B cell (primary cell): ENCODE measurements at regions not wholly inside any gene's neighbourhood (a gene's known extent, or its start where the extent isn't known, plus 50 kb on each side); places are given as distances from the start of the nearest gene placed in this dataset.

Experiments used
- ATAC-seq: fragments of 200-7000 bp; cut with Tn5 transposase; one replicate; pipeline ENCODE4 v1.10.0; 2021; ENCODE audit warnings: low read depth, mild to moderate bottlenecking, moderate number of reproducible peaks, moderate library complexity
- CTCF ChIA-PET: fragments of 350-600 bp; sonication (Branson Sonifier 250); formaldehyde crosslinking; loops from one replicate; lab custom pipeline; 2021; ENCODE audit warnings: antibody characterized with exemption, inconsistent platforms; lab: Charles Lee
- POLR2A ChIA-PET: fragments of 350-600 bp; sonication (Branson Sonifier 250); formaldehyde crosslinking; loops from one replicate; lab custom pipeline; 2021; ENCODE audit warnings: antibody characterized with exemption; lab: Charles Lee
- DNase-seq: peaks from one replicate; pipeline ENCODE4 v3.0.0; 2013
- H2AFZ ChIP-seq: 2 replicates; pipeline ENCODE4 v1.6.1; 2012; ENCODE audit warnings: mild to moderate bottlenecking, low read depth, low read length; ENCODE audit not compliant: insufficient read depth, poor library complexity, severe bottlenecking
- H3K27ac ChIP-seq, 2 donors: 1 replicate in 1 of 2; 2 replicates in 1 of 2; pipeline ENCODE4 v1.5.1; 2012 to 2013; ENCODE audit warnings: low read length in 2 of 2, mild to moderate bottlenecking in 2 of 2, moderate library complexity in 1 of 2
- H3K27me3 ChIP-seq, 4 experiments: fragments of 200-600 bp in 1 of 4; sonication (generic) in 1 of 4; replicated peaks in 1 of 4; 1 replicate in 2 of 4; 2 replicates in 2 of 4; pipeline versions ENCODE4 v1.6.1 to v1.7.0; 2013 to 2016; ENCODE audit warnings: low read length in 3 of 4, mild to moderate bottlenecking in 2 of 4, mixed read lengths in 1 of 4, moderate library complexity in 1 of 4; ENCODE audit not compliant: insufficient read depth in 4 of 4, control insufficient read depth in 3 of 4; ENCODE audit errors: control extremely low read depth in 1 of 4
- H3K36me3 ChIP-seq, 2 experiments: replicated peaks in 1 of 2; 1 replicate in 1 of 2; 2 replicates in 1 of 2; pipeline versions ENCODE4 v1.6.1 to v1.7.1; 2013; ENCODE audit warnings: low read length in 1 of 2; ENCODE audit not compliant: insufficient read depth in 2 of 2, control insufficient read depth in 1 of 2; ENCODE audit errors: control extremely low read depth in 1 of 2, extremely low read depth in 1 of 2
- H3K4me1 ChIP-seq, 2 donors: fragments of 200-600 bp in 1 of 2; sonication (generic) in 1 of 2; 1 replicate in 1 of 2; 2 replicates in 1 of 2; pipeline versions ENCODE4 v1.5.1 to v1.6.1; 2013 to 2017; ENCODE audit warnings: low read length in 2 of 2; ENCODE audit not compliant: control insufficient read depth in 2 of 2, insufficient read depth in 2 of 2
- H3K4me2 ChIP-seq: replicated peaks from 2 replicates; pipeline ENCODE3; 2012; ENCODE audit warnings: mild to moderate bottlenecking, low read depth, low read length; ENCODE audit not compliant: poor library complexity, severe bottlenecking
- H3K4me3 ChIP-seq, 5 experiments: fragments of 200-600 bp in 1 of 5; sonication (generic) in 1 of 5; 1 replicate in 3 of 5; 2 replicates in 2 of 5; pipeline versions ENCODE4 v1.5.1 to v1.7.0; 2011 to 2016; ENCODE audit warnings: low read length in 4 of 5, mild to moderate bottlenecking in 4 of 5, low read depth in 2 of 5, control low read depth in 1 of 5, moderate library complexity in 1 of 5; ENCODE audit not compliant: insufficient read depth in 1 of 5; ENCODE audit errors: control extremely low read depth in 1 of 5, extremely low read depth in 1 of 5
- H3K79me2 ChIP-seq: fragments of 200-600 bp; sonication (generic); one replicate; pipeline ENCODE4 v1.6.0; 2016; ENCODE audit warnings: low read length; ENCODE audit not compliant: control insufficient read depth, insufficient read depth
- H3K9ac ChIP-seq: fragments of 200-600 bp; sonication (generic); 2 replicates; pipeline ENCODE4 v1.6.1; 2017; ENCODE audit warnings: mild to moderate bottlenecking, low read length, moderate library complexity
- H3K9me3 ChIP-seq, 3 donors: one replicate each; pipeline versions ENCODE4 v1.6.1 to v1.7.1; 2013; ENCODE audit warnings: low read length in 2 of 3; ENCODE audit not compliant: control insufficient read depth in 2 of 3, insufficient read depth in 1 of 3; ENCODE audit errors: control extremely low read depth in 1 of 3
- H4K20me1 ChIP-seq: 2 replicates; pipeline ENCODE4 v1.6.0; 2012; ENCODE audit warnings: mild to moderate bottlenecking, low read length; ENCODE audit not compliant: insufficient read depth, control insufficient read depth, poor library complexity, severe bottlenecking
- H3K27ac Mint-ChIP-seq: one replicate; pipeline ENCODE4 v1.8.0; 2021; ENCODE audit warnings: mixed read lengths
- H3K27me3 Mint-ChIP-seq: one replicate; pipeline ENCODE4 v1.8.0; 2021; ENCODE audit warnings: mixed read lengths
- H3K4me1 Mint-ChIP-seq: one replicate; pipeline ENCODE4 v1.8.0; 2021; ENCODE audit warnings: mixed read lengths
- H3K4me3 Mint-ChIP-seq: one replicate; pipeline ENCODE4 v1.8.0; 2021; ENCODE audit warnings: mixed read lengths
- H3K9me3 Mint-ChIP-seq: one replicate; pipeline ENCODE4 v1.8.0; 2022; ENCODE audit warnings: mixed read lengths; ENCODE audit not compliant: insufficient read depth
- CTCF ChIP-seq: fragments of 200-600 bp; IDR thresholded peaks from one replicate; pipeline ENCODE4 v1.8.0; 2022; ENCODE audit warnings: antibody characterized with exemption, mild to moderate bottlenecking
- EZH2 ChIP-seq: IDR thresholded peaks from 2 replicates; pipeline ENCODE4 v1.6.1; 2012; ENCODE audit warnings: borderline replicate concordance, low read depth, mild to moderate bottlenecking, moderate library complexity, low read length; ENCODE audit not compliant: insufficient read depth, poor library complexity, severe bottlenecking
- WGBS: methylation state at CpG from one replicate; pipeline ENCODE4 v1.1.5; 2013; ENCODE audit warnings: missing lambda C conversion rate; ENCODE audit not compliant: insufficient coverage; 5-methylcytosine and 5-hydroxymethylcytosine counted together
- intact Hi-C: fragments of 100-400 bp; cut with micrococcal nuclease; formaldehyde crosslinking; loops from one replicate; pipeline ENCODE4 v1.10.0; 2022

GRCh38 chr5:125710745-125711144 is 712.5 kb upstream of the GRAMD2B start:
- H3K36me3 ChIP-seq = no peaks in the 10 kb centered on the region
- no peaks in the 10 kb centered on the region for H3K4me1 ChIP-seq
- no peak overlapping the region for H3K4me3 Mint-ChIP-seq
- no CpG with 5 or more reads among the region's 2 CpGs for WGBS
- H3K9me3 ChIP-seq = no peaks in the 10 kb centered on the region
- no peaks in the 10 kb centered on the region for H3K9me3 Mint-ChIP-seq
- no peaks in the 10 kb centered on the region for H3K79me2 ChIP-seq
- H4K20me1 ChIP-seq = no peaks in the 10 kb centered on the region
- no peak for DNase-seq
- no peak overlapping the region for H2AFZ ChIP-seq
- peaks cover 19% of the 10 kb centered on the region for H3K27me3 Mint-ChIP-seq
- no peak for TF ChIP-seq EZH2
- no peak for TF ChIP-seq CTCF
- H3K9ac ChIP-seq = no peak overlapping the region
- H3K4me3 ChIP-seq = no peak overlapping the region
- no peak overlapping the region for H3K27ac Mint-ChIP-seq
- ChIA-PET CTCF (no interaction called here), POLR2A (no interaction called here)
- intact Hi-C loops = no loop called here
- ATAC-seq = no peak
- H3K4me2 ChIP-seq = no peak overlapping the region
- no peak overlapping the region for H3K27ac ChIP-seq
- no peaks in the 10 kb centered on the region for H3K4me1 Mint-ChIP-seq
- no peaks in the 10 kb centered on the region for H3K27me3 ChIP-seq

GRCh38 chr5:125712397-125712796 is 710.8 kb upstream of the GRAMD2B start:
- POLR2A ChIA-PET = no interaction called here
- Histone ChIP-seq H3K4me1 (no peaks in the 10 kb centered on the region), H3K9ac (no peak overlapping the region), H2AFZ (no peak overlapping the region), H3K9me3 (no peaks in the 10 kb centered on the region), H4K20me1 (no peaks in the 10 kb centered on the region), H3K79me2 (no peaks in the 10 kb centered on the region), H3K36me3 (no peaks in the 10 kb centered on the region), H3K27ac (no peak overlapping the region), H3K4me3 (no peak overlapping the region), H3K4me2 (no peak overlapping the region), H3K27me3 (no peaks in the 10 kb centered on the region)
- intact Hi-C loops = no loop called here
- CTCF ChIA-PET = no interaction called here
- no peak for TF ChIP-seq EZH2
- TF ChIP-seq CTCF = no peak
- H3K4me3 Mint-ChIP-seq = no peak overlapping the region
- WGBS = no CpG with 5 or more reads among the region's 1 CpG
- no peaks in the 10 kb centered on the region for H3K9me3 Mint-ChIP-seq
- ATAC-seq = no peak
- H3K27me3 Mint-ChIP-seq = peaks cover 24% of the 10 kb centered on the region
- no peak overlapping the region for H3K27ac Mint-ChIP-seq
- DNase-seq = no peak
- H3K4me1 Mint-ChIP-seq = no peaks in the 10 kb centered on the region
